Testis (tissue), 2 donors: ENCODE measurements at regions not wholly inside any gene's neighbourhood (a gene's known extent, or its start where the extent isn't known, plus 50 kb on each side); places are given as distances from the start of the nearest gene placed in this dataset.

Experiments used
- DNase-seq: peaks from one replicate; pipeline ENCODE4 v3.0.0-alpha.2; 2019
- H3K27ac ChIP-seq, 2 donors: fragments of 200-600 bp; sonication (generic); one replicate each; pipeline ENCODE4 v1.5.1; 2019
- H3K27me3 ChIP-seq: fragments of 200-600 bp; sonication (generic); one replicate; pipeline ENCODE4 v1.5.1; 2019
- H3K36me3 ChIP-seq: fragments of 200-600 bp; sonication (generic); one replicate; pipeline ENCODE4 v1.5.1; 2017; ENCODE audit warnings: low read depth; ENCODE audit errors: missing control alignments
- H3K4me1 ChIP-seq: fragments of 200-600 bp; sonication (generic); one replicate; pipeline ENCODE4 v1.5.1; 2019
- H3K4me3 ChIP-seq, 2 donors: fragments of 200-600 bp; sonication (generic); one replicate each; pipeline ENCODE4 v1.5.1; 2017 to 2019
- H3K9me3 ChIP-seq: fragments of 200-600 bp; sonication (generic); one replicate; pipeline ENCODE4 v1.5.1; 2017
- CTCF ChIP-seq, 3 experiments: fragments of 450-650 bp in 2 of 3; fragments of 200-600 bp in 1 of 3; sonication (generic) in 1 of 3; IDR thresholded peaks; one replicate each; pipeline ENCODE4 v1.5.1; 2016 to 2019; ENCODE audit warnings: antibody characterized with exemption in 3 of 3, mild to moderate bottlenecking in 2 of 3, moderate library complexity in 1 of 3
- POLR2A ChIP-seq: fragments of 450-650 bp; IDR thresholded peaks from one replicate; pipeline ENCODE4 v1.6.1; 2017; ENCODE audit warnings: antibody characterized with exemption, mild to moderate bottlenecking, moderate library complexity
- WGBS, 2 donors: methylation state at CpG; one replicate each; pipeline ENCODE4 v1.1.5; 2018; 5-methylcytosine and 5-hydroxymethylcytosine counted together
- intact Hi-C: fragments of 100-400 bp; cut with DNase I; formaldehyde crosslinking; loops from one replicate; pipeline ENCODE4 v1.15.1; 2023; ENCODE audit warnings: low total_unique reads

- Histone ChIP-seq H3K36me3 (no peaks in the 10 kb centered on the region), H3K27me3 (no peaks in the 10 kb centered on the region), H3K9me3 (no peaks in the 10 kb centered on the region), H3K27ac (no peak overlapping the region), H3K4me1 (no peaks in the 10 kb centered on the region), H3K4me3 (no peak overlapping the region)
- TF ChIP-seq CTCF (IDR thresholded peaks at IDR 0.05): no peak
- TF ChIP-seq POLR2A: no peak
- peak; percentile 14 for DNase-seq
- 33 to 40% methylated on average over 13 of the region's 13 CpGs for WGBS, 2 donors
- intact Hi-C loops: no loop called here
Observed at GRCh38 chr4:110798687-110799086, 175.8 kb upstream of the PITX2 start.

DNA sequence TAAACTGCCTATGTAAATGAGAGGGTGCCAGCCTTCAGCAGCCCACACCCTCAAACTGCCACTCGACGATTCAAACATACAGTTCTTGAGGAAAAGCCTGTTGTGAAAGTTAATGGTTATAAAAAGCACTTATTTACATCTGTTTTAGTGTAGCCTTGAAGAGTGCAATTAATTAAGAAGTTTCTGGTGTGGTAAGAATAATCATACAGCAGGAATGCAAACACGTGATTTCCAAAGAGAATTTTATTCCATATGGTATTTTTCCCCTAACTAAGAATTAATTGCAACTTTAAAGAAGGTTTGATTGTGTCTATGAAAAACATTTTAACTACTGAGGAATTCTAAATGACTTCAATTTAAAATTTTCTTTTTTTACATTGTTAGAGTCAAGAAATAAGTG, 176.3 kb upstream of the PITX2 start:
- WGBS, 2 donors: 38 to 39% methylated on average over 3 of the region's 3 CpGs
- Histone ChIP-seq H3K4me1 (no peaks in the 10 kb centered on the region), H3K27ac (no peak overlapping the region), H3K4me3 (no peak overlapping the region), H3K27me3 (no peaks in the 10 kb centered on the region), H3K9me3 (no peaks in the 10 kb centered on the region), H3K36me3 (no peaks in the 10 kb centered on the region)
- no peak for DNase-seq
- intact Hi-C loops: no loop called here
- TF ChIP-seq POLR2A (no peak), CTCF (IDR thresholded peaks at IDR 0.05) (no peak)

DNA sequence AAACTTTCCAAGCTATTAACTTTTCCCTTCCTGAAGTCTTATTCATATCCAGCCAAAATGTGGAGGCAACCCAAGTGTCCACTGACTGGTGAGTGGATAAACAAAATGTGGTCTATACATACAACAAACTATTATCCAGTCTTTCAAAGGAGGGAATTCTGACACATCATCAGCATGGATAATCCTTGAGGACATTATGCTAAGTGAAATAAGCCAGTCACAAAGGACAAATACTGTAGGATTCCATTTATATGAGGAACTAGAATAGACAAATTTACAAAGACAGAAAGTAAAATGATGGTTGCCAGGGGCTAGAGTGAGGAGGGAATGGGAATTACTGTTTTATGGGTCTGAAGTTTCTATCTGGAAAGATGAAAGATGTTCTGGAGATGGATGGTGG, 178.7 kb upstream of the PITX2 start:
- Histone ChIP-seq H3K4me1 (no peaks in the 10 kb centered on the region), H3K36me3 (no peaks in the 10 kb centered on the region), H3K4me3 (no peak overlapping the region), H3K27me3 (no peaks in the 10 kb centered on the region), H3K27ac (no peak overlapping the region), H3K9me3 (no peaks in the 10 kb centered on the region)
- intact Hi-C loops: no loop called here
- DNase-seq: no peak
- no peak for TF ChIP-seq CTCF (IDR thresholded peaks at IDR 0.05)
- TF ChIP-seq POLR2A: no peak

- Histone ChIP-seq H3K4me3 (no peak overlapping the region), H3K9me3 (no peaks in the 10 kb centered on the region), H3K4me1 (no peaks in the 10 kb centered on the region), H3K36me3 (no peaks in the 10 kb centered on the region), H3K27ac (no peak overlapping the region), H3K27me3 (no peaks in the 10 kb centered on the region)
- intact Hi-C loops: no loop called here
- DNase-seq: no peak
- 82% methylated on average over 6 of the region's 6 CpGs for WGBS, 2 donors
- TF ChIP-seq POLR2A (no peak), CTCF (IDR thresholded peaks at IDR 0.05) (no peak)
Observed at GRCh38 chr4:110808351-110808878, 185.5 kb upstream of the PITX2 start.

DNA sequence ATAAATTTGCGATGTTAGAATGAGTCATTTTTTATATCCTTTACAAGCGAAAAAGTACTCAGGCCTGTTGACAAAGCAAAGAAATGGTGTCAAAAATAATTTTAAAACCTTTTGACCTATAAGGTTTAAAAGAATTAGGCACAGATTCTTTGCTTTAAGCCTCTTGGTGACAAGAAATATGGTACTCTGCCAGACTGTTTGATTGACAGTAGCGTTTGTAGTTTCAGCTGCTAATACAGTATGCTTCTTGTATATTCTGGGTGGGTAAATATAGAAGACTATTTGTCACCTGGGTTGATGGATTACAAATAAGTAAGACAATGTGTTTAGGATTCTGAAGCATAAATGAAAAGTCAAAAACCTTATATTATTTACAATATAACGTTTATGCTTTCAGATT, 193.1 kb upstream of the PITX2 start:
- Histone ChIP-seq H3K4me1 (no peaks in the 10 kb centered on the region), H3K9me3 (no peaks in the 10 kb centered on the region), H3K27ac (no peak overlapping the region), H3K27me3 (no peaks in the 10 kb centered on the region), H3K36me3 (no peaks in the 10 kb centered on the region), H3K4me3 (no peak overlapping the region)
- intact Hi-C loops: no loop called here
- no peak for DNase-seq
- TF ChIP-seq POLR2A (no peak), CTCF (IDR thresholded peaks at IDR 0.05) (no peak)
- WGBS, 2 donors: 84 to 86% methylated on average over 4 of the region's 4 CpGs
